Neural crest cell (in vitro differentiated cells): ENCODE measurements at regions not wholly inside any gene's neighbourhood (a gene's known extent, or its start where the extent isn't known, plus 50 kb on each side); places are given as distances from the start of the nearest gene placed in this dataset.
A peak's percentile ranks its signal among the peaks of the same experiment; 100 is the strongest.

Experiments used
- DNase-seq: peaks from one replicate; pipeline ENCODE4 v3.0.0; 2021; ENCODE audit warnings: low read depth, mixed read lengths, low spot score
- H3K27ac Mint-ChIP-seq: one replicate; pipeline ENCODE4 v1.8.0; 2021; ENCODE audit warnings: mild to moderate bottlenecking, mixed read lengths; ENCODE audit not compliant: unreplicated experiment
- H3K27me3 Mint-ChIP-seq: 2 replicates; pipeline ENCODE4 v1.8.0; 2021; ENCODE audit warnings: low read depth, mild to moderate bottlenecking, mixed read lengths
- H3K36me3 Mint-ChIP-seq: 2 replicates; pipeline ENCODE4 v1.8.0; 2021; ENCODE audit warnings: low read depth, mild to moderate bottlenecking, mixed read lengths
- H3K4me1 Mint-ChIP-seq: 2 replicates; pipeline ENCODE4 v1.8.0; 2021; ENCODE audit warnings: mixed read lengths
- H3K4me3 Mint-ChIP-seq: one replicate; pipeline ENCODE4 v1.8.0; 2021; ENCODE audit warnings: mild to moderate bottlenecking, mixed read lengths
- H3K9me3 Mint-ChIP-seq: 2 replicates; pipeline ENCODE4 v1.8.0; 2021; ENCODE audit warnings: mixed read lengths
- TF ChIP-seq, protein P1 (sequence below): fragments of 200-600 bp; sonication (generic); conservative IDR thresholded peaks from 2 replicates; pipeline ENCODE4 v1.5.0; 2021; ENCODE audit warnings: antibody characterized with exemption, mild to moderate bottlenecking

DNA sequence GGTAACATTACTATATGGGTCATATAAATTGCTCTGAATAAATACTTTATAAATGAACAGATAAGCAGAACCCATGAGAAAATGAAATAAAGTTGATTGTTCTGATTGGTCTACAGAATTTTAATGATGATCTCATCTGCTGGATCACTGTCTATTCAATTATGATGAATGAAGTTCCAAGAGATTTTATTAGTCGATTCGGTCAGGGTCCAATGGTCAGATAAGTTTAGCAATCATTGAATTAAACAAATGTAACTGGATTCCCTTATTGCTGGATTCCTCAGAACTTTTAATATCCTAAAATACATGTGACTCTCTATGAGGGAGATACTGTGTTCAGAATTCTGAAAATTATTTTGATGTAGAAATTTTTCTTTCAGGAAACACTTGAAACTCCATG lies 715.2 kb downstream of the EPM2A start:
- H3K4me3 Mint-ChIP-seq = no peak overlapping the region

DNA sequence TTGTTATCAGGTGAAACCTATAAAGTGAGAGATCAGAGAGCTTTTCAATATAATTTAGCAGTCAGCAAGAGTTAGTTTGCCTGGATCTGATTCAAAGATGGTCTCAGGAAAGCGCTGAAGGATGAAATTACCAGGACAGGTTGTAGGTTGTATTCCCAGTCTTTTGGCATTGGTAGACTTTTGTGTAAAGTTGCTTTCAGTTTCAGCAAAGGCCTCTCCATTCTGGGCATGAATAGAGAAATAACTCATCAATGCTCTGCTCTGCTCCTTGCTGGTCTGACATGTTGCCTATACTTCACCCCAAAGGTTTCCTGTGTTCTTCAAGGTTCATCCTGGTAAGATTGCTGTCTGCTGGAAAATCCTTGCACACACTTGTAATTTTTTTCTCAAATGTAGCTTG lies 714.8 kb downstream of the EPM2A start:
- H3K4me1 Mint-ChIP-seq = peaks cover 18% of the 10 kb centered on the region
- no peaks in the 10 kb centered on the region for H3K36me3 Mint-ChIP-seq
- H3K9me3 Mint-ChIP-seq = no peaks in the 10 kb centered on the region

More for the DNA sequence above, 715.2 kb downstream of the EPM2A start:
- TF ChIP-seq, protein P1, sequence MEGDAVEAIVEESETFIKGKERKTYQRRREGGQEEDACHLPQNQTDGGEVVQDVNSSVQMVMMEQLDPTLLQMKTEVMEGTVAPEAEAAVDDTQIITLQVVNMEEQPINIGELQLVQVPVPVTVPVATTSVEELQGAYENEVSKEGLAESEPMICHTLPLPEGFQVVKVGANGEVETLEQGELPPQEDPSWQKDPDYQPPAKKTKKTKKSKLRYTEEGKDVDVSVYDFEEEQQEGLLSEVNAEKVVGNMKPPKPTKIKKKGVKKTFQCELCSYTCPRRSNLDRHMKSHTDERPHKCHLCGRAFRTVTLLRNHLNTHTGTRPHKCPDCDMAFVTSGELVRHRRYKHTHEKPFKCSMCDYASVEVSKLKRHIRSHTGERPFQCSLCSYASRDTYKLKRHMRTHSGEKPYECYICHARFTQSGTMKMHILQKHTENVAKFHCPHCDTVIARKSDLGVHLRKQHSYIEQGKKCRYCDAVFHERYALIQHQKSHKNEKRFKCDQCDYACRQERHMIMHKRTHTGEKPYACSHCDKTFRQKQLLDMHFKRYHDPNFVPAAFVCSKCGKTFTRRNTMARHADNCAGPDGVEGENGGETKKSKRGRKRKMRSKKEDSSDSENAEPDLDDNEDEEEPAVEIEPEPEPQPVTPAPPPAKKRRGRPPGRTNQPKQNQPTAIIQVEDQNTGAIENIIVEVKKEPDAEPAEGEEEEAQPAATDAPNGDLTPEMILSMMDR = no peak
- no peaks in the 10 kb centered on the region for H3K9me3 Mint-ChIP-seq
- H3K4me1 Mint-ChIP-seq = peaks cover 18% of the 10 kb centered on the region
- H3K36me3 Mint-ChIP-seq = no peaks in the 10 kb centered on the region
- H3K27ac Mint-ChIP-seq = no peak overlapping the region
- no peak for DNase-seq
- no peaks in the 10 kb centered on the region for H3K27me3 Mint-ChIP-seq

DNA sequence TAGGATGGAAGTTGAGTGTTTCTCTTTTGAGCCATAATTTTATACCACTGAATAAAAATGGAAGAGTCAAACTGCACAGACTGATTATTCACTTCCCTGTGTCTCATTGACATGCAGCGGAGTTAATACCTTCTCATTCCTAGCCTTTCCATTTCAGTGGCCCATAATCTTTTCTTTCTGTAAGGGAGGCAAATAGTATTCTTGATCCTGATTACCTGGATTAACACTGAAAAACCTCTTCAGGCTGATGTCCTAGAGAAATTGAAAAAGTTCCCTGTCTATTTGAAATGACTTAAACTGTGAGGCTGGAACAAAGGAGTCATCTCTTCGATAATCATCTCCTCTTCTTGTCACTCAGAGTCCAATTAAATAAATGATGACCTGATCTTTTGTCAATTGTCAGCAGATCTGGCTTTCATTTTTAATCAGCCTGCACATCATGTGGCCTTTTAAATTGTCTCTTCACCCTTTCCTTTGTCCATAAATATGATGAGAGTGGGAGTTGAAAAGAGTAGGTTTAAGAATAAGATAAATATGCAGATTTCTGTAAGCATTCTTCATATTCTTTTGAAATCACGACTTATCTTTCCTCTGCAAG lies 713.0 kb downstream of the EPM2A start:
- H3K4me1 Mint-ChIP-seq = peaks cover 18% of the 10 kb centered on the region
- no peaks in the 10 kb centered on the region for H3K9me3 Mint-ChIP-seq
- H3K4me3 Mint-ChIP-seq = no peak overlapping the region
- no peaks in the 10 kb centered on the region for H3K27me3 Mint-ChIP-seq
- TF ChIP-seq, protein P1 = no peak
- no peak overlapping the region for H3K27ac Mint-ChIP-seq
- DNase-seq = no peak
- no peaks in the 10 kb centered on the region for H3K36me3 Mint-ChIP-seq

More for the DNA sequence above, 714.8 kb downstream of the EPM2A start:
- Mint-ChIP-seq H3K4me3 (no peak overlapping the region), H3K27ac (no peak overlapping the region), H3K27me3 (no peaks in the 10 kb centered on the region)
- TF ChIP-seq, protein P1 = no peak
- DNase-seq = no peak

DNA sequence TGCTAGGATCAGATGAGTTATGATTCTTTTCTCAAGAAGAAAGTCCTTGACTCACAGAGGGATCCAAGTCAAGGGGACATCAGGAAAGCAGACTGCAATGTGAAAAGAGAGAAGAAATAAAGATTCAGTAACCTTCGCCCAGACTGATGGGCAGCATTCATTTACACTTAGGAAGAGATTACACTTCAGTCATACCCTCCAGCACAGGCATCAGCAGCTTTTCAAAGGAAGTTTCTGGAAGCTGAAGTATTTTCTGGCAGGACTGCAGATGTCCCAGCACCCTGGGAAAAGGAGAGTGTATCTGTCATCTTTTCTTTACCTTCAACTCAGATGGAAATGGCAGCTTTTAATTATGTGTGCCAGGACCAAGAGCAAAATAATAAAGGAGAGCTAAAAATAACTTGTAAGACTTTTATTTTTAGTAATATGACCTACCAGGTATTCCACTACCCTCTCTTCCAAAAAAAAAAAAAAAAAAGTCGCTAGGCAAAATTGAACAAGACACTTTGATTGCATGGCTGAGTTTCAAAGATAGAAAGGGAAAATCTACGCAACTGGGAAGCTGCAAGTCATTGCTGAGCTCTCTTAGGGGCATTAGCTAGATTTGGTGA lies 712.1 kb downstream of the EPM2A start:
- TF ChIP-seq, protein P1 = no peak

DNA sequence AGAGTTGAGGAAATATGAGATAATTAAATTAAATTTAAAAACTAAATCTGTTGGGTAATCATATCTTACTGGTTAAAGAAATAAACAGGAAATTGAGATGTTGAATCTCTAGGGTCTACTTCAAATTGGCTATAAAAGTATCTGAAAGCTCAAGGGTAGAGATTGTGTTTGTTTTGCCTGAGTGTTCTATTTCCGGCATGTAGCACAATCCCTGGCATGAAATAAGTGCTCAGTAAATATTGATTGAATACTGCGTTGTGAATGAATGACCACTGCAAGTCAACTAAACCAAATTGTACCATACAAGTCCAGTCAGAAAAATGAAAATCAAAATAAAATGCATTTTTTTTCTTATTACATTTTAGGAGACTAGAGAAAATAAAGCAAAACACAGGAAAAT lies 709.8 kb downstream of the EPM2A start:
- Mint-ChIP-seq H3K27ac (no peak overlapping the region), H3K27me3 (no peaks in the 10 kb centered on the region), H3K4me3 (no peak overlapping the region), H3K9me3 (no peaks in the 10 kb centered on the region), H3K36me3 (no peaks in the 10 kb centered on the region), H3K4me1 (peaks cover 23% of the 10 kb centered on the region)
- no peak for DNase-seq
- TF ChIP-seq, protein P1 = no peak

More for the DNA sequence above, 712.1 kb downstream of the EPM2A start:
- Mint-ChIP-seq H3K36me3 (no peaks in the 10 kb centered on the region), H3K4me1 (peaks cover 21% of the 10 kb centered on the region), H3K27ac (peak overlapping the region; percentile 15), H3K9me3 (no peaks in the 10 kb centered on the region), H3K27me3 (no peaks in the 10 kb centered on the region), H3K4me3 (no peak overlapping the region)
- no peak for DNase-seq
